HFFc6 (cell line): ENCODE measurements at regions not wholly inside any gene's neighbourhood (a gene's known extent, or its start where the extent isn't known, plus 50 kb on each side); places are given as distances from the start of the nearest gene placed in this dataset.

Source experiments
- DNase-seq: peaks from one replicate; pipeline ENCODE4 v3.0.0-alpha.2; 2018
- H3K27ac Mint-ChIP-seq: 2 replicates; pipeline ENCODE4 v1.8.0; 2020; ENCODE audit warnings: mild to moderate bottlenecking, mixed read lengths
- H3K27me3 Mint-ChIP-seq: 2 replicates; pipeline ENCODE4 v1.8.0; 2021; ENCODE audit warnings: mild to moderate bottlenecking, moderate library complexity, mixed read lengths; ENCODE audit not compliant: insufficient read depth
- H3K36me3 Mint-ChIP-seq: 2 replicates; pipeline ENCODE4 v1.8.0; 2021; ENCODE audit warnings: low read depth, mixed read lengths
- H3K4me1 Mint-ChIP-seq: 2 replicates; pipeline ENCODE4 v1.8.0; 2020; ENCODE audit warnings: low read depth, mixed read lengths
- H3K4me3 Mint-ChIP-seq: 2 replicates; pipeline ENCODE4 v1.8.0; 2020; ENCODE audit warnings: mild to moderate bottlenecking, moderate library complexity, mixed read lengths
- H3K9me3 Mint-ChIP-seq: 2 replicates; pipeline ENCODE4 v1.8.0; 2020; ENCODE audit warnings: mild to moderate bottlenecking, mixed read lengths
- TF ChIP-seq, protein P1 (sequence below): fragments of 200-600 bp; sonication (generic); IDR thresholded peaks from 2 replicates; pipeline ENCODE4 v1.5.0; 2021; ENCODE audit warnings: antibody characterized with exemption, mild to moderate bottlenecking

DNA sequence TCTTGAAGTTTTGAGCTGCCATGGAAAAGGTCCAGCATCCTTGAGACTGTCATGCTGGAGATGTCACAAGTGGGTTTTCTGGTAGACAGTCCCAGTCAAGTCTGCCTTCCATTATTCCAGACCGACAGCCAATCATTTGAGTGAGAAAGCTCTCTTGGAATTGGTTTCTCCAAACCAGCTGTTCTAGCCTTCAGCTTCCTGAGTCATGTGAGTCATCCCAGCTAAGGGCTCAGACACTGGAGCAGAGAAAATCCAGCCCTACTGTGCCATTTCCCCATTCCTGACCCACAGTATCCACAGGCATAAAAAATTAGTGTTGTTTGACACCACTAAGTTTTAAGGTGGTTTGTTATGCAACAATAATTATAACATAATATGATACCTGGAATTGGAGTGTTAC, 219.0 kb downstream of the ADRA2A start:
- Mint-ChIP-seq H3K27ac (no peak overlapping the region), H3K4me3 (no peak overlapping the region), H3K36me3 (no peaks in the 10 kb centered on the region), H3K27me3 (no peaks in the 10 kb centered on the region), H3K9me3 (peaks cover 27% of the 10 kb centered on the region), H3K4me1 (no peaks in the 10 kb centered on the region)
- DNase-seq, result no peak
- TF ChIP-seq, protein P1, sequence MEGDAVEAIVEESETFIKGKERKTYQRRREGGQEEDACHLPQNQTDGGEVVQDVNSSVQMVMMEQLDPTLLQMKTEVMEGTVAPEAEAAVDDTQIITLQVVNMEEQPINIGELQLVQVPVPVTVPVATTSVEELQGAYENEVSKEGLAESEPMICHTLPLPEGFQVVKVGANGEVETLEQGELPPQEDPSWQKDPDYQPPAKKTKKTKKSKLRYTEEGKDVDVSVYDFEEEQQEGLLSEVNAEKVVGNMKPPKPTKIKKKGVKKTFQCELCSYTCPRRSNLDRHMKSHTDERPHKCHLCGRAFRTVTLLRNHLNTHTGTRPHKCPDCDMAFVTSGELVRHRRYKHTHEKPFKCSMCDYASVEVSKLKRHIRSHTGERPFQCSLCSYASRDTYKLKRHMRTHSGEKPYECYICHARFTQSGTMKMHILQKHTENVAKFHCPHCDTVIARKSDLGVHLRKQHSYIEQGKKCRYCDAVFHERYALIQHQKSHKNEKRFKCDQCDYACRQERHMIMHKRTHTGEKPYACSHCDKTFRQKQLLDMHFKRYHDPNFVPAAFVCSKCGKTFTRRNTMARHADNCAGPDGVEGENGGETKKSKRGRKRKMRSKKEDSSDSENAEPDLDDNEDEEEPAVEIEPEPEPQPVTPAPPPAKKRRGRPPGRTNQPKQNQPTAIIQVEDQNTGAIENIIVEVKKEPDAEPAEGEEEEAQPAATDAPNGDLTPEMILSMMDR, result no peak

DNA sequence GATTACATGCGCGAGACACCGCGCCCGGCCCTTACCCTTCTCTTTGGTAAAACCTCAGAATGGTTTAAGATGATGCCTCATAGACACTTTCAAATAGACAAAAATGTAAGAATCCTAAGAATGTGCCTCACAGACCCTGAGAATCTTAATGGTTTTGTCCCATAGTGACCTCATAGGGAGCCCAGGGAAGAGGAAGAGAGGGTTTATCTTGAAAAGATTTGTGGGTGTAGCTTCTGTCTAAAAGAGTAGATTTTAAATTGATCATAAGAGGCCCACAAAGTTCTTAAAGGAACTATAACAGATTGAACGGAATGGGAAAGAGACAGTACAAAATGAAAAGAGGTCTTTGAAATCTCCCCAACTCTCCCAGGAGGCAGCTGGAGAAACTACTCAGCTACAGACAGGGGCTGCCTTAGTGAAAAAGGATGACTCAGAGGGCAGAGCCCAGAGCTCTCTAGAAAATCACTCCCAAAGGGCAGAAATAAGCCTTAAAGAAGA, 220.6 kb downstream of the ADRA2A start:
- Mint-ChIP-seq H3K4me1 (no peaks in the 10 kb centered on the region), H3K9me3 (peaks cover 39% of the 10 kb centered on the region), H3K27me3 (no peaks in the 10 kb centered on the region; the same call in 1 of the 2 replicates), H3K27ac (no peak overlapping the region), H3K4me3 (no peak overlapping the region), H3K36me3 (no peaks in the 10 kb centered on the region)
- TF ChIP-seq, protein P1, result no peak
- no peak for DNase-seq

DNA sequence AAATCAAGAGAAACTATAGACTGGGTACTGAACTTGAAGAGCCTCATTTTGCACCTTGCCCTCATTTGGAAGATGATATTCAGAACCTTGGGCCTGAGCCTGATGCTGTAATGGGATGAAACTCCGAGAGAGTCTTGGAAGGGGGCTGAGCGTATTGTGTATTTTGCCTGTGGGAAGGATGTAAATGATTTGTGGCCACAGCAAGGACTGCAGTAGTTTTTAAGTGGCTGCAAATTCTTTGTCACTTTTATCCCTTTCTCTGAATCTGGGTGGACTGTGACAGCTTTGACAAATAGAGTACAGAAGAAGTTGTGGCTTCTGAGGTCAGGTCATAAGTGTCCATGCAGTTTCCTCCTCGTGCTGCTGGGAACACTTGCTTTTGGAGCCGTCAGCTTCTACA, 221.2 kb downstream of the ADRA2A start:
- no peak overlapping the region for H3K4me3 Mint-ChIP-seq
- no peaks in the 10 kb centered on the region for H3K36me3 Mint-ChIP-seq
- no peak for DNase-seq
- no peak overlapping the region for H3K27ac Mint-ChIP-seq
- peaks cover 45% of the 10 kb centered on the region for H3K9me3 Mint-ChIP-seq
- no peaks in the 10 kb centered on the region for H3K4me1 Mint-ChIP-seq
- no peaks in the 10 kb centered on the region; the same call in 1 of the 2 replicates for H3K27me3 Mint-ChIP-seq
- TF ChIP-seq, protein P1, result no peak

DNA sequence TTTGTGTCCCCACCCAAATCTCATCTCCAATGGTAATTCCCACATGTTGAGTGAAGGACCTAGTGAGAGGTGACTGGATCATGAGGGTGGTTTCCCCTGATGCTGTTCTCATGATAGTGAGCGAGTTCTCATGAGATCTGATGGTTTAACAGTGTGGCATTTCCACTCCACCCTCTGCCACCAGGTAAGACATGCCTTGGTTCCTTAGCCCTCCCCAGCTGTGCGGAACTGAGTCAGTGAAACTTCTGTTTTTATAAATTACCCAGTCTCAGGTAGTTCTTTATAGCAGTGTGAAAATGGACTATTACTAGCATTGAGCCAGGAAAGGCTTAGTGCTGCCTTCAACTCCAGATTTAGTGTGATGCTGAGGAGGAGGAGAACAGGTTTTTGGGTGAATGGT, 222.2 kb downstream of the ADRA2A start:
- H3K9me3 Mint-ChIP-seq, result peaks cover 48% of the 10 kb centered on the region
- H3K36me3 Mint-ChIP-seq, result no peaks in the 10 kb centered on the region
- H3K4me1 Mint-ChIP-seq, result no peaks in the 10 kb centered on the region
- no peak overlapping the region for H3K4me3 Mint-ChIP-seq
- TF ChIP-seq, protein P1, result no peak
- no peaks in the 10 kb centered on the region; the same call in 1 of the 2 replicates for H3K27me3 Mint-ChIP-seq
- H3K27ac Mint-ChIP-seq, result no peak overlapping the region
- no peak for DNase-seq

DNA sequence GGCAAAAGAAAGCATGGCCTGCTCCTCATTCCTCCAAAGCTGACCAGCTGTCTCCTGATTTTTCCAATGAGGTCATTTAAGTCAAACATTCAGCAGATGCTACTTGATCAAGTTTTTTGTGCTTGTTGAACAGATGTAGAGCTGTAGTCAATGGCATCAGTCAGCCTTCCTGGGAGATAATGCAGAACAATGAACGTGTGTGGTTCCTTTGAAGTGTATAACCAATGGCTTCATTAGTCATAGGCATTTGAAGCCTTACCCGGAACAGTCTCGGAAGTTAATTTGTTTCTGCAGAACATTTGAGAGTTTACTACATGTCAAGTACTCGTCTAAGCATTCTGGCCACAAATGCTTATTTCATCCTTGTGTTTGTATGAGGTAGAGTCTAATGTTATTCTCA, 227.1 kb downstream of the ADRA2A start:
- H3K27me3 Mint-ChIP-seq, result no peaks in the 10 kb centered on the region; the same call in 1 of the 2 replicates
- TF ChIP-seq, protein P1, result no peak
- H3K9me3 Mint-ChIP-seq, result peaks cover 33% of the 10 kb centered on the region
- no peaks in the 10 kb centered on the region for H3K4me1 Mint-ChIP-seq
- no peak overlapping the region for H3K4me3 Mint-ChIP-seq
- H3K27ac Mint-ChIP-seq, result no peak overlapping the region
- DNase-seq, result no peak
- H3K36me3 Mint-ChIP-seq, result no peaks in the 10 kb centered on the region
